Transverse colon (tissue), 4 donors: ENCODE measurements at regions not wholly inside any gene's neighbourhood (a gene's known extent, or its start where the extent isn't known, plus 50 kb on each side); places are given as distances from the start of the nearest gene placed in this dataset.

Source experiments
- DNase-seq: peaks from one replicate; pipeline ENCODE4 v3.0.0-alpha.2; 2019
- H3K27ac ChIP-seq, 4 donors: fragments of 200-600 bp; sonication (generic); 2 replicates each; pipeline ENCODE4 v1.5.1; 2016 to 2018; ENCODE audit warnings: inconsistent platforms in 4 of 4
- H3K27me3 ChIP-seq: fragments of 200-600 bp; sonication (generic); 2 replicates; pipeline ENCODE4 v1.5.1; 2017; ENCODE audit warnings: inconsistent platforms
- H3K36me3 ChIP-seq, 4 donors: fragments of 200-600 bp; sonication (generic); 2 replicates each; pipeline ENCODE4 v1.5.1; 2017 to 2019; ENCODE audit warnings: inconsistent platforms in 4 of 4
- H3K4me1 ChIP-seq, 4 donors: fragments of 200-600 bp; sonication (generic); 2 replicates each; pipeline ENCODE4 v1.5.1; 2017 to 2020; ENCODE audit warnings: inconsistent platforms in 4 of 4
- H3K4me3 ChIP-seq, 4 donors: fragments of 200-600 bp; sonication (generic); 1 replicate in 1 of 4; 2 replicates in 3 of 4; pipeline versions ENCODE4 v1.5.1 to v1.6.1; 2017 to 2019; ENCODE audit warnings: inconsistent platforms in 4 of 4
- H3K9me3 ChIP-seq, 2 donors: fragments of 200-600 bp; sonication (generic); 2 replicates each; pipeline ENCODE4 v1.5.1; 2017 to 2019; ENCODE audit warnings: inconsistent platforms in 2 of 2
- CTCF ChIP-seq, 5 experiments: fragments of 200-600 bp in 3 of 5; fragments of 450-650 bp in 2 of 5; sonication (generic) in 3 of 5; IDR thresholded peaks; 1 replicate in 2 of 5; 2 replicates in 3 of 5; pipeline ENCODE4 v1.5.1; 2016 to 2017; ENCODE audit warnings: antibody characterized with exemption in 5 of 5, inconsistent platforms in 3 of 5, mild to moderate bottlenecking in 2 of 5, moderate library complexity in 1 of 5
- EP300 ChIP-seq: sonication (generic); formaldehyde crosslinking; IDR thresholded peaks from one replicate; pipeline ENCODE4 v1.6.1; 2017; ENCODE audit warnings: antibody characterized with exemption, low read depth
- POLR2A ChIP-seq: fragments of 450-650 bp; IDR thresholded peaks from one replicate; pipeline ENCODE4 v1.6.1; 2016; ENCODE audit warnings: antibody characterized with exemption, mild to moderate bottlenecking, moderate library complexity
- POLR2AphosphoS5 ChIP-seq, 3 donors: sonication (generic); formaldehyde crosslinking; IDR thresholded peaks; one replicate each; pipeline ENCODE4 v1.6.1; 2016; ENCODE audit warnings: antibody characterized with exemption in 3 of 3
- WGBS, 2 donors: methylation state at CpG; one replicate each; pipeline ENCODE4 v1.1.5; 2018; ENCODE audit warnings: low coverage in 1 of 2; 5-methylcytosine and 5-hydroxymethylcytosine counted together
- in situ Hi-C, 4 donors: fragments of 200-750 bp; cut with MboI; loops; one replicate each; pipeline versions ENCODE4 v1.15.0 to v1.15.1; 2017; ENCODE audit warnings: low sequenced_read_pairs in 3 of 4, low pct_ligation_motif_present in 1 of 4, low pct_unique_long_range_greater_than_20kb in 1 of 4
- intact Hi-C: fragments of 100-400 bp; cut with DNase I; formaldehyde crosslinking; loops from one replicate; pipeline ENCODE4 v1.15.1; 2023; ENCODE audit warnings: low total_unique reads

GRCh38 chr9:3608011-3608410, 82.2 kb upstream of the RFX3 start:
- Histone ChIP-seq H3K4me1 (no peaks in the 10 kb centered on the region), H3K36me3 (no peaks in the 10 kb centered on the region), H3K27ac (no peak overlapping the region), H3K4me3 (no peak overlapping the region), H3K9me3 (no peaks in the 10 kb centered on the region), H3K27me3 (no peaks in the 10 kb centered on the region)
- no peak for DNase-seq
- TF ChIP-seq CTCF (IDR thresholded peaks at IDR 0.05) = no peak
- no peak for TF ChIP-seq POLR2A
- TF ChIP-seq EP300 = no peak
- TF ChIP-seq POLR2AphosphoS5 (IDR thresholded peaks at IDR 0.05) = no peak
- WGBS, 2 donors = 73% methylated on average over 5 of the region's 5 CpGs
- intact Hi-C loops = no loop called here
- in situ Hi-C loops = no loop called here

- H3K4me3 ChIP-seq = no peak overlapping the region
- intact Hi-C loops = no loop called here
- no peaks in the 10 kb centered on the region for H3K4me1 ChIP-seq
- DNase-seq = no peak
- H3K9me3 ChIP-seq = no peaks in the 10 kb centered on the region
- no peak overlapping the region for H3K27ac ChIP-seq
- in situ Hi-C loops = no loop called here
- H3K36me3 ChIP-seq = no peaks in the 10 kb centered on the region
- no peaks in the 10 kb centered on the region for H3K27me3 ChIP-seq
- TF ChIP-seq CTCF (IDR thresholded peaks at IDR 0.05) (no peak), POLR2AphosphoS5 (IDR thresholded peaks at IDR 0.05) (no peak), EP300 (no peak), POLR2A (no peak)
- WGBS, 2 donors = 95 to 100% methylated on average over 1 to 3 of the region's 3 CpGs
Observed at GRCh38 chr9:3600672-3601071, 74.9 kb upstream of the RFX3 start.

GRCh38 chr9:3597792-3598191, 72.0 kb upstream of the RFX3 start:
- Histone ChIP-seq H3K4me1 (no peaks in the 10 kb centered on the region), H3K27ac (no peak overlapping the region), H3K36me3 (no peaks in the 10 kb centered on the region), H3K4me3 (no peak overlapping the region), H3K27me3 (no peaks in the 10 kb centered on the region), H3K9me3 (no peaks in the 10 kb centered on the region)
- TF ChIP-seq EP300 = no peak
- TF ChIP-seq POLR2A = no peak
- no peak for TF ChIP-seq CTCF (IDR thresholded peaks at IDR 0.05)
- no peak for TF ChIP-seq POLR2AphosphoS5 (IDR thresholded peaks at IDR 0.05)
- DNase-seq = no peak
- 90 to 95% methylated on average over 4 to 8 of the region's 8 CpGs for whole genome bisulfite sequencing, 2 donors
- in situ Hi-C loops (no loop called here), intact Hi-C loops (no loop called here)

- H3K27ac ChIP-seq = no peak overlapping the region
- intact Hi-C loops = no loop called here
- in situ Hi-C loops = no loop called here
- DNase-seq = no peak
- no peak overlapping the region for H3K4me3 ChIP-seq
- no peaks in the 10 kb centered on the region for H3K27me3 ChIP-seq
- TF ChIP-seq EP300 (no peak), POLR2A (no peak)
- no peaks in the 10 kb centered on the region for H3K4me1 ChIP-seq
- H3K36me3 ChIP-seq = no peaks in the 10 kb centered on the region
- peaks cover 3% of the 10 kb centered on the region in 2 donors for H3K9me3 ChIP-seq
Observed at GRCh38 chr9:3586066-3586465, 60.3 kb upstream of the RFX3 start.

GRCh38 chr9:3585606-3586005, 59.8 kb upstream of the RFX3 start:
- in situ Hi-C loops = no loop called here
- WGBS, 2 donors = 83 to 87% methylated on average over 6 of the region's 6 CpGs

More at GRCh38 chr9:3585606-3586005, 59.8 kb upstream of the RFX3 start:
- Histone ChIP-seq H3K4me3 (no peak overlapping the region), H3K36me3 (no peaks in the 10 kb centered on the region), H3K9me3 (peaks cover 7 to 8% of the 10 kb centered on the region in 2 donors), H3K4me1 (no peaks in the 10 kb centered on the region), H3K27ac (no peak overlapping the region), H3K27me3 (no peaks in the 10 kb centered on the region)
- intact Hi-C loops = no loop called here
- TF ChIP-seq EP300 (no peak), CTCF (IDR thresholded peaks at IDR 0.05) (no peak), POLR2AphosphoS5 (IDR thresholded peaks at IDR 0.05) (no peak), POLR2A (no peak)
- DNase-seq = no peak
